A673 (cell line): ENCODE measurements at regions not wholly inside any gene's neighbourhood (a gene's known extent, or its start where the extent isn't known, plus 50 kb on each side); places are given as distances from the start of the nearest gene placed in this dataset.

Source experiments
- BruUV-seq: library from RNA; stranded (reverse); fragments of 400-500 nt; replicated peaks from 2 replicates; lab custom pipeline; 2021; lab: Mats Ljungman, UMichigan
- CTCF ChIA-PET: fragments of 300-600 bp; sonication (Branson Sonifier 250); formaldehyde crosslinking; loops from one replicate; lab custom pipeline; 2022; ENCODE audit warnings: antibody characterized with exemption; lab: Charles Lee
- POLR2A ChIA-PET: fragments of 300-600 bp; sonication (Branson Sonifier 250); formaldehyde crosslinking; loops from one replicate; lab custom pipeline; 2022; ENCODE audit warnings: antibody characterized with exemption; ENCODE audit not compliant: low non-redundant PET; lab: Charles Lee
- DNase-seq: peaks from one replicate; pipeline ENCODE4 v3.0.0-alpha.2; 2015; ENCODE audit warnings: low spot score
- H3K27ac ChIP-seq: fragments of 200-600 bp; sonication (generic); 2 replicates; pipeline ENCODE4 v1.5.1; 2016; ENCODE audit warnings: mixed run types, low read depth, mild to moderate bottlenecking, mixed read lengths, antibody characterized with exemption, low read length; ENCODE audit not compliant: poor library complexity, severe bottlenecking
- H3K27me3 ChIP-seq: fragments of 200-600 bp; sonication (generic); replicated peaks from 2 replicates; pipeline ENCODE4 v1.6.1; 2017; ENCODE audit warnings: mixed run types, low read depth, mild to moderate bottlenecking, mixed read lengths, antibody characterized with exemption, low read length; ENCODE audit not compliant: insufficient read depth, poor library complexity
- H3K36me3 ChIP-seq: fragments of 200-600 bp; sonication (generic); 2 replicates; pipeline ENCODE4 v1.6.1; 2016; ENCODE audit warnings: mixed run types, mild to moderate bottlenecking, mixed read lengths, antibody characterized with exemption, low read length; ENCODE audit not compliant: insufficient read depth, poor library complexity, severe bottlenecking
- H3K4me1 ChIP-seq: fragments of 200-600 bp; sonication (generic); 2 replicates; pipeline ENCODE4 v1.6.1; 2017; ENCODE audit warnings: mixed run types, mild to moderate bottlenecking, mixed read lengths, antibody characterized with exemption, low read length; ENCODE audit not compliant: insufficient read depth, poor library complexity, severe bottlenecking
- H3K4me3 ChIP-seq: fragments of 200-600 bp; sonication (generic); 2 replicates; pipeline ENCODE4 v1.5.1; 2016; ENCODE audit warnings: low read depth, mixed run types, mild to moderate bottlenecking, mixed read lengths, low read length; ENCODE audit not compliant: poor library complexity, severe bottlenecking
- H3K9me3 ChIP-seq: fragments of 200-600 bp; sonication (generic); 2 replicates; pipeline ENCODE4 v1.6.1; 2016; ENCODE audit warnings: mixed run types, low read depth, mild to moderate bottlenecking, mixed read lengths, antibody characterized with exemption, low read length; ENCODE audit not compliant: poor library complexity, severe bottlenecking
- CTCF ChIP-seq: fragments of 300-800, 200-600 bp; sonication (generic); conservative IDR thresholded peaks from 2 replicates; pipeline ENCODE4 v1.5.1; 2017; ENCODE audit warnings: low read depth, mild to moderate bottlenecking, antibody characterized with exemption, low read length, moderate library complexity, mixed read lengths
- EZH2 ChIP-seq: fragments of 200-600 bp; sonication (generic); IDR thresholded peaks from 2 replicates; pipeline ENCODE4 v1.6.1; 2017; ENCODE audit warnings: borderline replicate concordance, low read depth, mild to moderate bottlenecking, mixed read lengths, antibody characterized with exemption, low read length; ENCODE audit not compliant: poor library complexity, severe bottlenecking
- intact Hi-C: fragments of 100-400 bp; cut with micrococcal nuclease; formaldehyde crosslinking; loops from one replicate; pipeline ENCODE4 v1.10.0; 2022; ENCODE audit not compliant: unreplicated experiment

DNA sequence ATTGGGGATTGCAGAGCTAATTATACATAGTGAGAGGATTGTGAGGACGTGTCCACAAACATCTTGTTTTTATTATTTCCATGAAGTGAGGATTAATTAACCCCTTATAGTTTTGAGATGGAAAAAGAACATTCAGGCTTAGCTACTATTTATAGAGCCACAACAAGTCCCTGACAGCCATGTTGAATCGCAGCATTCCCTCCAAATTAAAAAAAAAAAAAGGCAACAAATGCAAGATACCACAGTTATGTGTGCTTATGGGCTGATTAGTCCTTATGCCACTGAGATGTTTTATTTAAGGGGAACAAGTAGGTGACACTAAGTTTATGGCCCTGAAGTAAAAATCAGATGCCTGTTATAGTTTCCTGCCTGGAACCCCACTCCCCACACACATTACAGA is 350.3 kb downstream of the GPAM start:
- DNase-seq = no peak
- Histone ChIP-seq H3K4me3 (no peak overlapping the region), H3K27me3 (peaks cover 38% of the 10 kb centered on the region), H3K27ac (no peak overlapping the region), H3K4me1 (no peaks in the 10 kb centered on the region), H3K9me3 (no peaks in the 10 kb centered on the region), H3K36me3 (no peaks in the 10 kb centered on the region)
- TF ChIP-seq CTCF (no peak), EZH2 (no peak)
- intact Hi-C loops = no loop called here
- POLR2A ChIA-PET = no interaction called here
- CTCF ChIA-PET = no interaction called here
- BruUV-seq = no TSS peak

DNA sequence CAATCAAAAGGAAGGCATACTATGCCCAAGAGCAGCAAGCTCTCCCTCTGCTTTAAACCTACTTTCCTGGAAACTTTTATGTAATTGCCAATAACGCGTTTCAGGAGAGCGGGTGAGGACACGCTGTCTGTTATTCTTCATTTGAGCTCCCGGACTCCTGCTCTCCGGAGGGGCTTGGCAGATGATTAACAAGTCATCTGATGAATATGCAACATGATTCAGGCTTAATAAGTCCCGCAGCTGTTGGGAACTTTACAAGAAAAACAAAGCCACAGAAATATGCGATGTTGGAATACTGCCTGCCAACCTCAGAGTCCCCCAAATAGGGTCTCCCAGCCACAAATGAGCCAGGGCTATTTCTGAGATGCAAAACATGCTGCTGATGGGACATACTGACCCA is 348.0 kb downstream of the GPAM start:
- no peak overlapping the region for H3K4me3 ChIP-seq
- H3K9me3 ChIP-seq = no peaks in the 10 kb centered on the region
- H3K27ac ChIP-seq = no peak overlapping the region
- ChIA-PET CTCF (no interaction called here), POLR2A (no interaction called here)
- DNase-seq = peak; percentile 12
- no peaks in the 10 kb centered on the region for H3K4me1 ChIP-seq
- intact Hi-C loops = no loop called here
- BruUV-seq = no TSS peak
- TF ChIP-seq CTCF (no peak), EZH2 (no peak)
- no peaks in the 10 kb centered on the region for H3K36me3 ChIP-seq
- peaks cover 23% of the 10 kb centered on the region for H3K27me3 ChIP-seq

- intact Hi-C loops = no loop called here
- Histone ChIP-seq H3K4me1 (no peaks in the 10 kb centered on the region), H3K36me3 (no peaks in the 10 kb centered on the region), H3K9me3 (no peaks in the 10 kb centered on the region), H3K4me3 (no peak overlapping the region), H3K27me3 (peaks cover 18% of the 10 kb centered on the region), H3K27ac (no peak overlapping the region)
- CTCF ChIA-PET = no interaction called here
- POLR2A ChIA-PET = no interaction called here
- no peak for TF ChIP-seq CTCF
- no peak for TF ChIP-seq EZH2
- no peak for DNase-seq
- BruUV-seq = no TSS peak
These were observed 347.5 kb downstream of the GPAM start for GRCh38 chr10:111836064-111836463.
